Osteocyte (in vitro differentiated cells): ENCODE measurements at regions not wholly inside any gene's neighbourhood (a gene's known extent, or its start where the extent isn't known, plus 50 kb on each side); places are given as distances from the start of the nearest gene placed in this dataset.
"Not testable (repeated sequence)": the region's sequence is repeated elsewhere in the genome, so short reads cannot be mapped to it uniquely, and the experiment has no call there.

Source experiments
- DNase-seq: peaks from one replicate; pipeline ENCODE4 v3.0.0; 2021; ENCODE audit warnings: mixed read lengths; ENCODE audit not compliant: unreplicated experiment; ENCODE audit errors: extremely low spot score
- H3K27ac Mint-ChIP-seq: one replicate; pipeline ENCODE4 v1.8.0; 2021; ENCODE audit warnings: mild to moderate bottlenecking, mixed read lengths; ENCODE audit not compliant: unreplicated experiment
- H3K27me3 Mint-ChIP-seq: one replicate; pipeline ENCODE4 v1.8.0; 2021; ENCODE audit warnings: mixed read lengths; ENCODE audit not compliant: unreplicated experiment
- H3K36me3 Mint-ChIP-seq: one replicate; pipeline ENCODE4 v1.8.0; 2021; ENCODE audit warnings: mixed read lengths; ENCODE audit not compliant: unreplicated experiment
- H3K4me1 Mint-ChIP-seq: one replicate; pipeline ENCODE4 v1.8.0; 2021; ENCODE audit warnings: mixed read lengths; ENCODE audit not compliant: unreplicated experiment
- H3K4me3 Mint-ChIP-seq: one replicate; pipeline ENCODE4 v1.8.0; 2021; ENCODE audit warnings: mild to moderate bottlenecking, moderate library complexity, mixed read lengths; ENCODE audit not compliant: unreplicated experiment
- H3K9me3 Mint-ChIP-seq: one replicate; pipeline ENCODE4 v1.8.0; 2021; ENCODE audit warnings: mixed read lengths; ENCODE audit not compliant: unreplicated experiment
- TF ChIP-seq, protein P1 (sequence below): fragments of 200-600 bp; sonication (generic); IDR thresholded peaks from 2 replicates; pipeline ENCODE4 v1.5.0; 2021; ENCODE audit warnings: antibody characterized with exemption, mild to moderate bottlenecking, moderate library complexity

DNA sequence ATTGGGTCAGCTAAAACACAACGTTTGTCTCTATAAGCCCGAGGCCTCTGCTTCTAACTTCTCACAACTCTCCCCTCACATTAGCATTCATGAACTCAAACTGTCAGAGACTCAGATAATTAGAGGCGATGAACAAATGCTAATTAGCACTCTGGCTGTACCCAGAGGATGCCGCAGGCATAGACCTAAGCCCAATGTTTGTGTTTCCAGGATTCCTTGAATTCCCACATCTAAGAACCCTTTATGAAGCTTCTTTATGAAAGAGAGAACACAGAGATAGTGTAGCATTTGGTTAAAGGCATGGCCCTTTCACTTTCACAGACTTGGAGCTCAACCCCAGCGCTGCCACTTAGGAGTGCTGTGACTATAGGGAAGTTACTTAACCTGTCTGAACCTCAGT lies 512.2 kb downstream of the GRIN2A start:
- H3K27ac Mint-ChIP-seq = no peak overlapping the region
- no peaks in the 10 kb centered on the region for H3K36me3 Mint-ChIP-seq
- no peak overlapping the region for H3K4me3 Mint-ChIP-seq
- TF ChIP-seq, protein P1, sequence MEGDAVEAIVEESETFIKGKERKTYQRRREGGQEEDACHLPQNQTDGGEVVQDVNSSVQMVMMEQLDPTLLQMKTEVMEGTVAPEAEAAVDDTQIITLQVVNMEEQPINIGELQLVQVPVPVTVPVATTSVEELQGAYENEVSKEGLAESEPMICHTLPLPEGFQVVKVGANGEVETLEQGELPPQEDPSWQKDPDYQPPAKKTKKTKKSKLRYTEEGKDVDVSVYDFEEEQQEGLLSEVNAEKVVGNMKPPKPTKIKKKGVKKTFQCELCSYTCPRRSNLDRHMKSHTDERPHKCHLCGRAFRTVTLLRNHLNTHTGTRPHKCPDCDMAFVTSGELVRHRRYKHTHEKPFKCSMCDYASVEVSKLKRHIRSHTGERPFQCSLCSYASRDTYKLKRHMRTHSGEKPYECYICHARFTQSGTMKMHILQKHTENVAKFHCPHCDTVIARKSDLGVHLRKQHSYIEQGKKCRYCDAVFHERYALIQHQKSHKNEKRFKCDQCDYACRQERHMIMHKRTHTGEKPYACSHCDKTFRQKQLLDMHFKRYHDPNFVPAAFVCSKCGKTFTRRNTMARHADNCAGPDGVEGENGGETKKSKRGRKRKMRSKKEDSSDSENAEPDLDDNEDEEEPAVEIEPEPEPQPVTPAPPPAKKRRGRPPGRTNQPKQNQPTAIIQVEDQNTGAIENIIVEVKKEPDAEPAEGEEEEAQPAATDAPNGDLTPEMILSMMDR = no peak
- H3K27me3 Mint-ChIP-seq = no peaks in the 10 kb centered on the region
- H3K4me1 Mint-ChIP-seq = no peaks in the 10 kb centered on the region
- DNase-seq = no peak
- peaks cover 6% of the 10 kb centered on the region for H3K9me3 Mint-ChIP-seq

DNA sequence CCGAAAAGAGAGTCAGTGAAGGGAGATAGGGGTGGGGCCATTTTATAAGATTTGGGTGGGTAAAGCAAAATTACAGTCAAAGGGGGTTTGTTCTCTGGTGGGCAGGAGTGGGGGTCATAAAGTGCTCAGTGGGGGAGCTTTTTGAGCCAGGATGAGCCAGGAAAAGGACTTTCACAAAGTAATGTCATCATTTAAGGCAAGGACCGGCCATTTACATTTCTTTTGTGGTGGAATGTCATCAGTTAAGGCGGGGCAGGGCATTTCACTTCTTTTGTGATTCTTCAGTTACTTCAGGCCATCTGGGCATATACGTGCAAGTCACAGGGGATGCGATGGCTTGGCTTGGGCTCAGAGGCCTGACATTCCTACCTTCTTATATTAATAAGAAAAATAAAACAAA lies 511.6 kb downstream of the GRIN2A start:
- H3K27me3 Mint-ChIP-seq, DNase-seq, H3K27ac Mint-ChIP-seq, H3K4me1 Mint-ChIP-seq, H3K9me3 Mint-ChIP-seq, H3K4me3 Mint-ChIP-seq, H3K36me3 Mint-ChIP-seq: not testable (repeated sequence)

DNA sequence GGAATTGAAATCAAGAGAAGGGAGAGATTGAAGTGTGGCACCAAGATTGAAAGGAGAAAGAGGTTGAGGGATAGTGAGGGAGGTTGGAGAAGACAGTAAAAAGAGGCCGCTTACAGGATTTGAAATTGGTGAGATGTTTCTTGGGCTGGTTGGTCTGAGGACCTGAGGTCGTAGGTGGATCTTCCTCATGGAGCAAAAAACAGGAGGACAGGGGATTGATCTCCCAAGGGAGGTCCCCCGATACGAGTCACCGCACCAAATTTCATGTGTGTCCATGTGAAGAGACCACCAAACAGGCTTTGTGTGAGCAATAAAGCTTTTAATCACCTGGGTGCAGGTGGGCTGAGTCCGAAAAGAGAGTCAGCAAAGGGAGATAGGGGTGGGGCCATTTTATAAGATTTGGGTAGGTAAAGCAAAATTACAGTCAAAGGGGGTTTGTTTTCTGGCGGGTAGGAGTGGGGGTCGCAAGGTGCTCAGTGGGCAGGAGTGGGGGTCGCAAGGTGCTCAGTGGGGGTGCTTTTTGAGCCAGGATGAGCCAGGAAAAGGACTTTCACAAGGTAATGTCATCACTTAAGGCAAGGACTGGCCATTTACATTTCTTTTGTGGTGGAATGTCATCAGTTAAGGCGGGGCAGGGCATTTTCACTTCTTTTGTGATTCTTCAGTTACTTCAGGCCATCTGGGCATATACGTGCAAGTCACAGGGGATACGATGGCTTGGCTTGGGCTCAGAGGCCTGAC lies 505.5 kb downstream of the GRIN2A start:
- not testable (repeated sequence) for H3K4me1 Mint-ChIP-seq, H3K27me3 Mint-ChIP-seq, H3K4me3 Mint-ChIP-seq, H3K36me3 Mint-ChIP-seq, H3K27ac Mint-ChIP-seq, H3K9me3 Mint-ChIP-seq, DNase-seq

DNA sequence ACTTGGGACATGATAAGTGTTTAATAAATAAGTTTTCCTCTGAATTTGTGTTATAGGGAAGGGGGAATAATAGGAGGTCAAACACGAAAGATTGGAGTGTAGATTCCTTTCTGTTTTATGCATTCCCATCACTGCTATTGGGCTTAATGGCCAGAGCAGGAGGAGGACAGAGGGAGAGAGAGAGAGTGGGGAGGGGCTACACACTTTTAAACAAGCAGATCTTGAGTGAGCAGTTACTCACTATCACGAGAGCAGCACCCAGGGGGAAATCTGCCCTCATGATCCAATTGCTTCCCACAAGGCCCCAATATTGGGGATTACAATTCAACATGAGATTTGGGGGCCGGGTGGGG lies 505.0 kb downstream of the GRIN2A start:
- Mint-ChIP-seq H3K4me3 (no peak overlapping the region), H3K27ac (no peak overlapping the region), H3K9me3 (no peaks in the 10 kb centered on the region), H3K36me3 (no peaks in the 10 kb centered on the region), H3K27me3 (no peaks in the 10 kb centered on the region), H3K4me1 (no peaks in the 10 kb centered on the region)
- DNase-seq = no peak
- TF ChIP-seq, protein P1 = no peak

DNA sequence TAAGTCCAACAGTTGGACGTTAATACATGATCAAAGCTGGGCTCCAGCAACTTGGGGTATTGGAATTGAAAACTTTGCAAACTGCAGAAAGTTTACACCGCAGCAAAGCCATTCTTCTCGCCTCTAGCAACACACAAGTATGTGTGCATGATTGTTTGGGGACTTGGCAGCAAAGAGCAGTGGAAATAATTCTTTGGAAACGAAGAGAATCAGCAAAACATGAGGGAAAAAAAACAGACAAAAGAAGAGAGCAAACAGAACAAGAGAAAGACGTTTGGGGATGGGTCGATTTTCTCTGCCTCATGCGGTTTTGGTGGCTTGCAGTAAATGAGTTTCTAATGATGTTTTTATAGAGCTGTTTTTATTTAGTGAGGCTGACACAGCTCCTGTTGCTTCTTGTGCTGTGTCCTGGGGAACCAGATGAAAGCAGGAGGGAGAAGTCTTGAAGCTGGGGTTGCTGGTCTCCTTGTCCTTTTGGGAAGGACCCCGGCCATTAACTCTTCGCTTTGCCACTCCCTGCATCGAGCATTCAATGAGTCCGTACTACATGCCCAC lies 502.9 kb downstream of the GRIN2A start:
- no peaks in the 10 kb centered on the region for H3K4me1 Mint-ChIP-seq
- no peaks in the 10 kb centered on the region for H3K36me3 Mint-ChIP-seq
- no peak overlapping the region for H3K27ac Mint-ChIP-seq
- H3K27me3 Mint-ChIP-seq = no peaks in the 10 kb centered on the region
- TF ChIP-seq, protein P1 = no peak
- DNase-seq = peak; percentile 17
- H3K9me3 Mint-ChIP-seq = peaks cover 11% of the 10 kb centered on the region
- H3K4me3 Mint-ChIP-seq = no peak overlapping the region

DNA sequence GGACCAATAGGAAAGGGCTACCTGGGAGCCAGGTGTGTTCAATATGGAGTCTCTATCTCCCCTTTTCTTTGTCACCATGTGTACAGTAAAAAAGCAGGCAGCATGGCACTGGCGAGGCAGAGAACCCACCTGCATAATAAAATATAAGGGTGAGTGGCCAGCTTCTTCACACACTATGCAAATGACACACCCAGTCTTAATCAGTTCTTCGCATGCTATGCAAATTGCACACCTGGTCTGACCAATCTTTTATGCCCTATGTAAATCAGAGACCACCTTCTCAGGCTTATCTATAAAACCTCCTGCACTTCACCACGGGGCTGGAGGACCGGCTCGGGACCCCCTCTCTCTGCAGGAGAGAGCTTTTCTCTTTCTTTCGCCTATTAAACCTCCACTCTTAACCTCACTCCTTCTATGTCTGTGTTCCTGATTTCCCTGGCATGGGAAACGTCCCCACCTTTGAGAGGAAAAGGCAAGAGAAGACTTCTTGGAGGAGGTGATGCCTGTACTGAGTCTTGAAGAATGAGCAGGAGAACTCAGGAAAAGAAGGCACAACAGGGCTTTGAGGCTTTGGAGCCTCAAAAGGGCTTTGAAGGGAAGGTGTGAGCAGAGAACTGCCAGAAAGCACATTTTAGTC lies 502.1 kb downstream of the GRIN2A start:
- no peak overlapping the region for H3K4me3 Mint-ChIP-seq
- H3K4me1 Mint-ChIP-seq = no peaks in the 10 kb centered on the region
- H3K27me3 Mint-ChIP-seq = no peaks in the 10 kb centered on the region
- no peak overlapping the region for H3K27ac Mint-ChIP-seq
- H3K9me3 Mint-ChIP-seq = peaks cover 11% of the 10 kb centered on the region
- DNase-seq = no peak
- TF ChIP-seq, protein P1 = no peak
- H3K36me3 Mint-ChIP-seq = no peaks in the 10 kb centered on the region
